Neural cell (in vitro differentiated cells): ENCODE measurements at regions not wholly inside any gene's neighbourhood (a gene's known extent, or its start where the extent isn't known, plus 50 kb on each side); places are given as distances from the start of the nearest gene placed in this dataset.

ENCODE experiments used
- H2AFZ ChIP-seq: fragments of 200-600, 300-800 bp; sonication (generic), shearing (Covaris generic); 2 replicates; pipeline ENCODE4 v1.6.0; 2014; ENCODE audit warnings: low read depth, mild to moderate bottlenecking, antibody characterized with exemption, low read length, moderate library complexity
- H3F3A ChIP-seq: fragments of 200-600 bp; shearing (Covaris generic); 2 replicates; pipeline ENCODE4 v1.6.1; 2016; ENCODE audit warnings: mild to moderate bottlenecking, moderate library complexity, mixed read lengths, antibody characterized with exemption, low read length; ENCODE audit not compliant: insufficient read depth, poor library complexity, severe bottlenecking
- H3K27ac ChIP-seq: fragments of 200-600, 300-800 bp; sonication (generic), shearing (Covaris generic); 2 replicates; pipeline ENCODE4 v1.5.1; 2014; ENCODE audit warnings: mild to moderate bottlenecking, low read length, moderate library complexity
- H3K27me3 ChIP-seq: fragments of 300-800, 200-600 bp; sonication (generic), shearing (Covaris generic); 2 replicates; pipeline ENCODE4 v1.6.0; 2014; ENCODE audit warnings: mild to moderate bottlenecking, low read depth, low read length, moderate library complexity; ENCODE audit not compliant: insufficient read depth
- H3K36me3 ChIP-seq: fragments of 300-800, 200-600 bp; sonication (generic), shearing (Covaris generic); 2 replicates; pipeline ENCODE4 v1.5.1; 2014; ENCODE audit warnings: mild to moderate bottlenecking, antibody characterized with exemption, low read length, moderate library complexity; ENCODE audit not compliant: insufficient read depth
- H3K4me2 ChIP-seq: fragments of 300-800, 200-600 bp; sonication (generic), shearing (Covaris generic); 2 replicates; pipeline ENCODE4 v1.6.0; 2014; ENCODE audit warnings: mild to moderate bottlenecking, low read length
- H3K4me3 ChIP-seq: fragments of 300-800, 200-600 bp; sonication (generic), shearing (Covaris generic); 2 replicates; pipeline ENCODE4 v1.5.1; 2014; ENCODE audit warnings: mild to moderate bottlenecking, low read length, moderate library complexity
- H3K79me2 ChIP-seq: fragments of 200-600 bp; shearing (Covaris generic); replicated peaks from 2 replicates; pipeline ENCODE4 v1.6.0; 2014; ENCODE audit warnings: mild to moderate bottlenecking, low read length, moderate library complexity; ENCODE audit not compliant: insufficient read depth
- H3K9ac ChIP-seq: fragments of 300-800, 200-600 bp; sonication (generic), shearing (Covaris generic); 2 replicates; pipeline ENCODE4 v1.6.1; 2016; ENCODE audit warnings: mild to moderate bottlenecking, low read length, mixed read lengths
- H3K9me2 ChIP-seq: fragments of 200-600 bp; shearing (Covaris generic); 2 replicates; pipeline ENCODE4 v1.6.1; 2016; ENCODE audit warnings: mild to moderate bottlenecking, low read length, mixed read lengths; ENCODE audit not compliant: insufficient read depth
- H3K9me3 ChIP-seq: fragments of 200-600, 300-800 bp; sonication (generic), shearing (Covaris generic); 2 replicates; pipeline ENCODE4 v1.6.1; 2016; ENCODE audit warnings: mild to moderate bottlenecking, mixed run types, low read length, moderate library complexity, mixed read lengths
- H4K20me1 ChIP-seq: fragments of 200-600 bp; shearing (Covaris generic); 2 replicates; pipeline ENCODE4 v1.6.1; 2016; ENCODE audit warnings: mild to moderate bottlenecking, mixed run types; ENCODE audit not compliant: insufficient read depth
- EP300 ChIP-seq: fragments of 450-650 bp; conservative IDR thresholded peaks from 2 replicates; pipeline ENCODE4 v1.6.1; 2014; ENCODE audit warnings: antibody characterized with exemption, mild to moderate bottlenecking, moderate library complexity; ENCODE audit not compliant: poor library complexity, severe bottlenecking
- EZH2 ChIP-seq: fragments of 200-600, 300-800 bp; shearing (Covaris generic), sonication (generic); IDR thresholded peaks from 2 replicates; pipeline ENCODE4 v1.6.1; 2014; ENCODE audit warnings: antibody characterized with exemption, low read length, borderline replicate concordance, mild to moderate bottlenecking; ENCODE audit not compliant: insufficient read depth, poor library complexity, severe bottlenecking
- MXI1 ChIP-seq: fragments of 450-650 bp; conservative IDR thresholded peaks from 2 replicates; pipeline ENCODE4 v1.6.1; 2014; ENCODE audit warnings: antibody characterized with exemption, mild to moderate bottlenecking; ENCODE audit not compliant: poor library complexity, severe bottlenecking
- POLR2AphosphoS5 ChIP-seq: IDR thresholded peaks from 2 replicates; pipeline ENCODE4 v1.6.1; 2012
- RAD21 ChIP-seq: fragments of 450-650 bp; conservative IDR thresholded peaks from 2 replicates; pipeline ENCODE4 v1.6.1; 2014; ENCODE audit warnings: antibody characterized with exemption, mild to moderate bottlenecking, moderate library complexity
- SMC3 ChIP-seq: fragments of 450-650 bp; conservative IDR thresholded peaks from 2 replicates; pipeline ENCODE4 v1.6.1; 2014; ENCODE audit warnings: antibody characterized with exemption, mild to moderate bottlenecking, moderate library complexity; ENCODE audit not compliant: poor library complexity
- TAF1 ChIP-seq: IDR thresholded peaks from 2 replicates; pipeline ENCODE4 v1.6.1; 2012; ENCODE audit warnings: low read depth
- TF ChIP-seq, protein P1 (sequence below): fragments of 450-650 bp; IDR thresholded peaks from 2 replicates; pipeline ENCODE4 v1.5.1; 2014; ENCODE audit warnings: antibody characterized with exemption, mild to moderate bottlenecking, moderate library complexity; ENCODE audit not compliant: poor library complexity, severe bottlenecking
- TF ChIP-seq, protein P2 (sequence below): IDR thresholded peaks from 2 replicates; pipeline ENCODE4 v1.6.1; 2012; ENCODE audit warnings: borderline replicate concordance

DNA sequence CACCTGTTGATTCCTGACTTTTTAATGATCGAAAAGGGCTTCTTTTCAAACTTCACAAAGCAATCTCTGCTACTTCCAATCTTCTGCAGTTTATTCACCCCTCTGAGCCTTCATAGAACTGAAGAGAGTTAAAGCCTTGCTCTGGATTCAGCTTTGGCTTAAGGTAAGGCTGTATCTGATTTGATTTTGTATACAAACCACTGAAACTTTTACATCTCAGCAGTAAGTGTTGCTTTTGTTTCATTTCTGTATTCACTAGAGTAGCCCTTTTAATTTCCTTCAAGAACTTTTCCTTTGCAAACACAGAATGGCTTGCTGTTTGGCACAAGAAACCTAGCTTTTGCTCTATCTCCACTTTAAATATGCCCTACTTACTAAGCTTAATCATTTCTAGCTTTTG is 1193.0 kb upstream of the GBE1 start:
- H3K9ac ChIP-seq, result no peak overlapping the region
- no peaks in the 10 kb centered on the region for H3K27me3 ChIP-seq
- H3K36me3 ChIP-seq, result no peaks in the 10 kb centered on the region
- no peak for TF ChIP-seq SMC3
- no peak for TF ChIP-seq TAF1
- no peak for TF ChIP-seq POLR2AphosphoS5
- TF ChIP-seq MXI1, result no peak
- H3K4me2 ChIP-seq, result no peak overlapping the region
- H4K20me1 ChIP-seq, result no peaks in the 10 kb centered on the region
- H3K79me2 ChIP-seq, result no peaks in the 10 kb centered on the region
- no peaks in the 10 kb centered on the region for H3F3A ChIP-seq
- no peak overlapping the region for H2AFZ ChIP-seq
- H3K9me3 ChIP-seq, result no peaks in the 10 kb centered on the region
- no peaks in the 10 kb centered on the region for H3K9me2 ChIP-seq
- no peak overlapping the region for H3K4me3 ChIP-seq
- no peak overlapping the region for H3K27ac ChIP-seq

DNA sequence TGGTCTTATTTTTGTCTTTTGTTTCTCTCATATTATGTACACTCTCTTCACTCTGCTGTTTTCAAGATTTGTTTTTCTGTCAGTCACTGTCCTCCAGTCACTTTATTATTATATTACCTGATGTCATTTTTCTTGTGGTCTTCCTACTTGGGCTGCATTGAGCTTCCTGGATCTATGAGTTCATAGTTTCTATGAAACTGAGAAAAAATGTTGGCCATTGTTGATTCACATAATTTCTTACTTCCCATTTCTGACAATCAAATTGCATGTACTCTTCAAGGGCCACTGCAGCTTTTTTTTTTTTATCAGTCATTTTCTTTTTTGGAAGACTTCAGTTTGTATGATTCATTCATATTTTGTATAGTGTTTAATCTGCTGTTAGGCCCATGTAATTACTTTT is 1180.6 kb upstream of the GBE1 start:
- TF ChIP-seq, protein P1, sequence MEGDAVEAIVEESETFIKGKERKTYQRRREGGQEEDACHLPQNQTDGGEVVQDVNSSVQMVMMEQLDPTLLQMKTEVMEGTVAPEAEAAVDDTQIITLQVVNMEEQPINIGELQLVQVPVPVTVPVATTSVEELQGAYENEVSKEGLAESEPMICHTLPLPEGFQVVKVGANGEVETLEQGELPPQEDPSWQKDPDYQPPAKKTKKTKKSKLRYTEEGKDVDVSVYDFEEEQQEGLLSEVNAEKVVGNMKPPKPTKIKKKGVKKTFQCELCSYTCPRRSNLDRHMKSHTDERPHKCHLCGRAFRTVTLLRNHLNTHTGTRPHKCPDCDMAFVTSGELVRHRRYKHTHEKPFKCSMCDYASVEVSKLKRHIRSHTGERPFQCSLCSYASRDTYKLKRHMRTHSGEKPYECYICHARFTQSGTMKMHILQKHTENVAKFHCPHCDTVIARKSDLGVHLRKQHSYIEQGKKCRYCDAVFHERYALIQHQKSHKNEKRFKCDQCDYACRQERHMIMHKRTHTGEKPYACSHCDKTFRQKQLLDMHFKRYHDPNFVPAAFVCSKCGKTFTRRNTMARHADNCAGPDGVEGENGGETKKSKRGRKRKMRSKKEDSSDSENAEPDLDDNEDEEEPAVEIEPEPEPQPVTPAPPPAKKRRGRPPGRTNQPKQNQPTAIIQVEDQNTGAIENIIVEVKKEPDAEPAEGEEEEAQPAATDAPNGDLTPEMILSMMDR, result no peak
- TF ChIP-seq SMC3, result no peak
- no peak for TF ChIP-seq EZH2
- TF ChIP-seq EP300, result no peak
- TF ChIP-seq POLR2AphosphoS5, result no peak
- TF ChIP-seq, protein P2, sequence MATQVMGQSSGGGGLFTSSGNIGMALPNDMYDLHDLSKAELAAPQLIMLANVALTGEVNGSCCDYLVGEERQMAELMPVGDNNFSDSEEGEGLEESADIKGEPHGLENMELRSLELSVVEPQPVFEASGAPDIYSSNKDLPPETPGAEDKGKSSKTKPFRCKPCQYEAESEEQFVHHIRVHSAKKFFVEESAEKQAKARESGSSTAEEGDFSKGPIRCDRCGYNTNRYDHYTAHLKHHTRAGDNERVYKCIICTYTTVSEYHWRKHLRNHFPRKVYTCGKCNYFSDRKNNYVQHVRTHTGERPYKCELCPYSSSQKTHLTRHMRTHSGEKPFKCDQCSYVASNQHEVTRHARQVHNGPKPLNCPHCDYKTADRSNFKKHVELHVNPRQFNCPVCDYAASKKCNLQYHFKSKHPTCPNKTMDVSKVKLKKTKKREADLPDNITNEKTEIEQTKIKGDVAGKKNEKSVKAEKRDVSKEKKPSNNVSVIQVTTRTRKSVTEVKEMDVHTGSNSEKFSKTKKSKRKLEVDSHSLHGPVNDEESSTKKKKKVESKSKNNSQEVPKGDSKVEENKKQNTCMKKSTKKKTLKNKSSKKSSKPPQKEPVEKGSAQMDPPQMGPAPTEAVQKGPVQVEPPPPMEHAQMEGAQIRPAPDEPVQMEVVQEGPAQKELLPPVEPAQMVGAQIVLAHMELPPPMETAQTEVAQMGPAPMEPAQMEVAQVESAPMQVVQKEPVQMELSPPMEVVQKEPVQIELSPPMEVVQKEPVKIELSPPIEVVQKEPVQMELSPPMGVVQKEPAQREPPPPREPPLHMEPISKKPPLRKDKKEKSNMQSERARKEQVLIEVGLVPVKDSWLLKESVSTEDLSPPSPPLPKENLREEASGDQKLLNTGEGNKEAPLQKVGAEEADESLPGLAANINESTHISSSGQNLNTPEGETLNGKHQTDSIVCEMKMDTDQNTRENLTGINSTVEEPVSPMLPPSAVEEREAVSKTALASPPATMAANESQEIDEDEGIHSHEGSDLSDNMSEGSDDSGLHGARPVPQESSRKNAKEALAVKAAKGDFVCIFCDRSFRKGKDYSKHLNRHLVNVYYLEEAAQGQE, result no peak
- no peak overlapping the region for H2AFZ ChIP-seq

DNA sequence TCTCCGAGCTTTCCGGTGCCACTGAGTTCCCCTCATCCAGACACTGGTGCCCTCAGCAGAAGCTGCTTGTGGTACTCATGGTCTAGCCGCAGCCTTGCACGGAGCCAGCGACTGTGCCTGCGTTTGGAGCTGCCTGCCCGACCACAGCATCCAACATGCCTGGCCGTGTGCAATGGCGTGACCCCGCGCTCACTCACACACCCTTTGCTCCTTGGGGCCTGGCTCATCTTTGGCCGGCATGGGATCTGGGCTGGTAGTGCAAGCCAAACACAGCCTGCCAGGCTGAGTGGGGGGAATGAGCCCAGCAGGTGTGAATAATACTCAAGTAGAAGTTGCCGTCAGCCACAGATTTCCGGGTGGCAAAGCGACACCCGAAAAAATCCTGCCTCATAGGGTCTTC is 1178.7 kb upstream of the GBE1 start:
- Histone ChIP-seq H3K36me3 (no peaks in the 10 kb centered on the region), H3K79me2 (no peaks in the 10 kb centered on the region), H3K9ac (no peak overlapping the region), H3K9me3 (peaks cover 2% of the 10 kb centered on the region), H3K4me3 (no peak overlapping the region), H3F3A (no peaks in the 10 kb centered on the region), H3K4me2 (no peak overlapping the region), H2AFZ (no peak overlapping the region), H4K20me1 (no peaks in the 10 kb centered on the region), H3K9me2 (no peaks in the 10 kb centered on the region), H3K27ac (no peak overlapping the region), H3K27me3 (no peaks in the 10 kb centered on the region)
- TF ChIP-seq, protein P1, result no peak
- TF ChIP-seq EZH2 (no peak), MXI1 (no peak), SMC3 (no peak), RAD21 (no peak), EP300 (no peak), TAF1 (no peak), POLR2AphosphoS5 (no peak)
- TF ChIP-seq, protein P2, result no peak

More for the DNA sequence above, 1180.6 kb upstream of the GBE1 start:
- Histone ChIP-seq H3K27ac (no peak overlapping the region), H3K9me2 (no peaks in the 10 kb centered on the region), H3K4me2 (no peak overlapping the region), H3F3A (no peaks in the 10 kb centered on the region), H4K20me1 (no peaks in the 10 kb centered on the region), H3K27me3 (no peaks in the 10 kb centered on the region), H3K4me3 (no peak overlapping the region), H3K9me3 (peaks cover 4% of the 10 kb centered on the region), H3K79me2 (no peaks in the 10 kb centered on the region), H3K9ac (no peak overlapping the region), H3K36me3 (no peaks in the 10 kb centered on the region)
